Glutamatergic neuron (in vitro differentiated cells): ENCODE measurements at regions not wholly inside any gene's neighbourhood (a gene's known extent, or its start where the extent isn't known, plus 50 kb on each side); places are given as distances from the start of the nearest gene placed in this dataset.

ENCODE experiments used
- DNase-seq: peaks from one replicate; pipeline ENCODE4 v3.0.0; 2022
- H3K27ac Mint-ChIP-seq: one replicate; pipeline ENCODE4 v1.8.0; 2020; ENCODE audit warnings: mild to moderate bottlenecking, mixed read lengths, inconsistent platforms; ENCODE audit not compliant: unreplicated experiment
- H3K27me3 Mint-ChIP-seq: one replicate; pipeline ENCODE4 v1.8.0; 2020; ENCODE audit warnings: mild to moderate bottlenecking, moderate library complexity, mixed read lengths, inconsistent platforms; ENCODE audit not compliant: unreplicated experiment
- H3K36me3 Mint-ChIP-seq: one replicate; pipeline ENCODE4 v1.8.0; 2020; ENCODE audit warnings: mild to moderate bottlenecking, mixed read lengths, inconsistent platforms; ENCODE audit not compliant: unreplicated experiment
- H3K4me1 Mint-ChIP-seq: one replicate; pipeline ENCODE4 v1.8.0; 2020; ENCODE audit warnings: mild to moderate bottlenecking, low read depth, mixed read lengths, inconsistent platforms; ENCODE audit not compliant: unreplicated experiment
- H3K4me3 Mint-ChIP-seq: one replicate; pipeline ENCODE4 v1.8.0; 2020; ENCODE audit warnings: mild to moderate bottlenecking, mixed read lengths, inconsistent platforms; ENCODE audit not compliant: unreplicated experiment
- H3K9me3 Mint-ChIP-seq: one replicate; pipeline ENCODE4 v1.8.0; 2020; ENCODE audit warnings: mild to moderate bottlenecking, moderate library complexity, mixed read lengths, inconsistent platforms; ENCODE audit not compliant: unreplicated experiment
- TF ChIP-seq, protein P1 (sequence below): fragments of 200-600 bp; sonication (generic); IDR thresholded peaks from one replicate; pipeline ENCODE4 v1.5.0; 2021; ENCODE audit not compliant: partially characterized antibody, unreplicated experiment

DNA sequence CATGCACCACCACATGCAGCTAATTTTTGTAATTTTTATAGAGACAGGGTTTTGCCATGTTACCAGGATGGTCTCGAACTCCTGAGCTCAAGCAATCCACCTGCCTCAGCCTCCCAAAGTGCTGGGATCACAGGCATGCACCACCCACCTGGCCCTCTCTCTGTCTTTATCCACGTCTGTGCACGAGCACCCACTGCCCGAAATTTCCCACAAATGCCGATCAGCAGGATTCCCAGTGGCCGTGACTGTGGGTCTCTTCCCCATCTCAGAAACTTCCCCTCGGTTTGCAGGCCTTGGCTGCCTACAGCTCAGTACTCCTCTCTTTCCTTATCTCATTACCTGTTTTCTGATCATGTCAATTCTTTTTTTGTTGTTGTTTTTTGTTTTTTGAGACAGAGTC, 217.3 kb downstream of the TTC32 start:
- Mint-ChIP-seq H3K27ac (no peak overlapping the region), H3K9me3 (no peaks in the 10 kb centered on the region), H3K36me3 (no peaks in the 10 kb centered on the region), H3K27me3 (peaks cover 2% of the 10 kb centered on the region), H3K4me1 (no peaks in the 10 kb centered on the region), H3K4me3 (no peak overlapping the region)
- DNase-seq, result no peak
- TF ChIP-seq, protein P1, sequence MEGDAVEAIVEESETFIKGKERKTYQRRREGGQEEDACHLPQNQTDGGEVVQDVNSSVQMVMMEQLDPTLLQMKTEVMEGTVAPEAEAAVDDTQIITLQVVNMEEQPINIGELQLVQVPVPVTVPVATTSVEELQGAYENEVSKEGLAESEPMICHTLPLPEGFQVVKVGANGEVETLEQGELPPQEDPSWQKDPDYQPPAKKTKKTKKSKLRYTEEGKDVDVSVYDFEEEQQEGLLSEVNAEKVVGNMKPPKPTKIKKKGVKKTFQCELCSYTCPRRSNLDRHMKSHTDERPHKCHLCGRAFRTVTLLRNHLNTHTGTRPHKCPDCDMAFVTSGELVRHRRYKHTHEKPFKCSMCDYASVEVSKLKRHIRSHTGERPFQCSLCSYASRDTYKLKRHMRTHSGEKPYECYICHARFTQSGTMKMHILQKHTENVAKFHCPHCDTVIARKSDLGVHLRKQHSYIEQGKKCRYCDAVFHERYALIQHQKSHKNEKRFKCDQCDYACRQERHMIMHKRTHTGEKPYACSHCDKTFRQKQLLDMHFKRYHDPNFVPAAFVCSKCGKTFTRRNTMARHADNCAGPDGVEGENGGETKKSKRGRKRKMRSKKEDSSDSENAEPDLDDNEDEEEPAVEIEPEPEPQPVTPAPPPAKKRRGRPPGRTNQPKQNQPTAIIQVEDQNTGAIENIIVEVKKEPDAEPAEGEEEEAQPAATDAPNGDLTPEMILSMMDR, result no peak

DNA sequence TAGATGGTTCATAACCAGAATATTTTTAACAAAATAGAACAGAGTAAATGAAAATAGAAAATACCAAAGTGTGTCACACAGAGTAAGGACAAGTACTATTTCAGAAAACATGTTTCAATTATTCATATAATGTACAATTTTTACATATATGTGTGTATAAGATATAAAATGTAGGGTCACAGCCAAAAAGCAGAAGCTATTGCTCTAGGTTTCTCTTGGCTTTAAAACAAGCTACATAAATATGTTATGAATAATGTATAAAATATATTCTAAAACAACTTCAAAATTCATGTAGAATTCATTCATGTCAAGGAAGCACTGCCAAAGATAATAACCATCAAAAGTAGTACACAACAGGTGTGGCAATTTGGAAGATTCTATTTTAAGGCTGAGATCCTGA, 218.2 kb downstream of the TTC32 start:
- TF ChIP-seq, protein P1, result no peak
- Mint-ChIP-seq H3K27me3 (peaks cover 2% of the 10 kb centered on the region), H3K4me1 (no peaks in the 10 kb centered on the region), H3K4me3 (no peak overlapping the region), H3K9me3 (no peaks in the 10 kb centered on the region), H3K27ac (no peak overlapping the region), H3K36me3 (no peaks in the 10 kb centered on the region)
- DNase-seq, result no peak

DNA sequence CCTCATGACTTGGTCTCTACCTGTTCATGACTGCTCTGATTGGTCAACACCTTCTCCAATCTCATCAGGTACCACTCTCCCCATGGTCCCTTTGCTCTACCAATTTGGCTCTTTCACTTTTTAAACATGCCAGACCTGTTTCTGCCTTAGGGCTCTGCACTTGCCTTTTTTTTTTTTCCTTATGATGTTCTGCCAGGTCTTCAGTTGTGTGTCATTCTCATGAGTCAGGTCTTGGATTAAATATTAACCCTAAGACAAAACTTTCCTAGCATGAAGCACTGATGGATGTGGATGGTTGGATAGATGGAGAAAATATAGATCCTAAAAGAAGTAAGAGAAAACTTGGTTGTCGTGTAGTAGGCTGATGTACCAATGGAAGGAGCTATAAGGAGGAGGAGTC, 219.3 kb downstream of the TTC32 start:
- Mint-ChIP-seq H3K36me3 (no peaks in the 10 kb centered on the region), H3K9me3 (no peaks in the 10 kb centered on the region), H3K4me1 (no peaks in the 10 kb centered on the region), H3K4me3 (no peak overlapping the region), H3K27me3 (peaks cover 2% of the 10 kb centered on the region), H3K27ac (no peak overlapping the region)
- TF ChIP-seq, protein P1, result no peak
- no peak for DNase-seq

DNA sequence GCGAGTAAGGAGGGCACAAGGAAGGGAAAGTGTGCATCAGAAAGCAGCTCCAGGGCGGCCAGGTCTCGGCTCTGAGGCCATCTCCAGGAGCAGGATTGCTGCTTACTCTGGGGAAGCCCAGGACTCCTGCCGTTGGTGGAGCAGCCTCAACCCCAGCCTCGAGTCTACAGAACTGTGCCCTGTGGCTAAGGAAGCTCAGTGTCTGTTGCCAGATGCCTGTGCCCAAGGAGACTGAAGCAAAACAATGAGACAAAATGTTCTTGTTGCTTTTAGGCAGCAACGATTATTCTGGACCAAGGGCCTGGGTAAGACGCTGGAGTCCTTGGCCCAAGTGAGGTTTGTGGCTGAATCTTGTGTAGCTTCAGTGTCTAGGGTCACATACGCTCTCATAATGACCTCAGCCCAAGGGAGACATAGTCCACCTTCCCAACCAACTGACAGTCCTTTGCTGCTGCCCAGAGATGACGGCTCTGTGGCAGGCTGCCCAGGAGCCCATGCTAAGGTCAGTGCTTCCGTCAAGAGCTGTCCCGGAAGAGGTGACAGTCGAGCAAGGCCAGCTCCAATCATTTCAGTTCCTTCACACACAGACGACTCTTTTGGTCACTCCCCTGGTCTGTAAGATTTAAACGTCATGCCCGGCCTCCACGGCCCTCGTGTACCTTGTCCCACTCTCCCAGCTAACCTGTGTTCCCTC, 223.8 kb downstream of the TTC32 start:
- Mint-ChIP-seq H3K9me3 (peaks cover 2% of the 10 kb centered on the region), H3K4me3 (no peak overlapping the region), H3K27ac (no peak overlapping the region), H3K4me1 (peaks cover 19% of the 10 kb centered on the region), H3K36me3 (no peaks in the 10 kb centered on the region), H3K27me3 (peaks cover 2% of the 10 kb centered on the region)
- TF ChIP-seq, protein P1, result no peak
- DNase-seq, result no peak

DNA sequence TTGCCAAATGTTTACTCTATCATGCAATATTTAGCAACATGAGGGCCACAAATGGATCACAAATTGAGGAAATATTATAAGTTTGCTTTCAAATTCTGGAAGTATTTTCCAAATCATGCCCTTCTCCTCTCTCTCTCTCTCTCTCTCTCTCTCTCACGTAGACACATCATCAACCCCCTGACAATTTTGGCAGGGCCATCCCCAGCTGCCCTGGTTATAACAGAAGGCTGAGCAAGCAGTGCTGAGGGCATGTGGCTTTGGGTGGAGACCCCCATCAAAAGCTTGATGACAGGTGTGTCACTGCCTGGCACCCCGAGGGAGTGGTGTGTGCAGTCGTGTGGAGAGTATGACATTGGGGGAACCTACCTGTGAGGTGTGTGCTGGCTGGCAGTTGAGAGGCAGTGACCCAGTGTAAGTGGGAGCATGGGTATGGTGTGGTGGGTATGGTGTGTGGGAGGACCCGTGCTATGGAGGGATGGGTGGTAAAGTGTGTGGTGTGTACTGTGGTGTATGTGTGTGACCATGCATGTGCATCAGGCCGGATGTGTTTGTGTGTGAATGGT, 224.5 kb downstream of the TTC32 start:
- Mint-ChIP-seq H3K4me1 (peaks cover 19% of the 10 kb centered on the region), H3K4me3 (no peak overlapping the region), H3K27me3 (peaks cover 2% of the 10 kb centered on the region), H3K27ac (no peak overlapping the region), H3K9me3 (peaks cover 2% of the 10 kb centered on the region), H3K36me3 (no peaks in the 10 kb centered on the region)
- TF ChIP-seq, protein P1, result no peak
- no peak for DNase-seq
